Activated B cell treated with CpG ODN at 0.5 μM for 24 hours (primary cell): ENCODE measurements at regions not wholly inside any gene's neighbourhood (a gene's known extent, or its start where the extent isn't known, plus 50 kb on each side); places are given as distances from the start of the nearest gene placed in this dataset.

Experiments
- ATAC-seq: fragments of 200-7000 bp; cut with Tn5 transposase; one replicate; pipeline ENCODE4 v1.10.0; 2021; ENCODE audit warnings: low read depth, mild to moderate bottlenecking, moderate library complexity
- CTCF ChIA-PET: fragments of 350-600 bp; sonication (Branson Sonifier 250); formaldehyde crosslinking; loops from one replicate; lab custom pipeline; 2021; ENCODE audit warnings: antibody characterized with exemption; lab: Charles Lee
- POLR2A ChIA-PET: fragments of 350-600 bp; sonication (Branson Sonifier 250); formaldehyde crosslinking; loops from one replicate; lab custom pipeline; 2021; ENCODE audit warnings: antibody characterized with exemption; lab: Charles Lee
- DNase-seq: peaks from one replicate; pipeline ENCODE4 v3.0.0; 2022
- H3K27ac Mint-ChIP-seq: one replicate; pipeline ENCODE4 v1.8.0; 2020; ENCODE audit warnings: mixed read lengths
- H3K27me3 Mint-ChIP-seq: one replicate; pipeline ENCODE4 v1.8.0; 2021; ENCODE audit warnings: mixed read lengths
- H3K36me3 Mint-ChIP-seq: one replicate; pipeline ENCODE4 v1.8.0; 2021; ENCODE audit warnings: low read depth, mixed read lengths
- H3K4me1 Mint-ChIP-seq: one replicate; pipeline ENCODE4 v1.8.0; 2021; ENCODE audit warnings: mixed read lengths
- H3K4me3 Mint-ChIP-seq: one replicate; pipeline ENCODE4 v1.8.0; 2020; ENCODE audit warnings: mild to moderate bottlenecking, mixed read lengths
- H3K9me3 Mint-ChIP-seq: one replicate; pipeline ENCODE4 v1.8.0; 2020; ENCODE audit warnings: mixed read lengths
- intact Hi-C: fragments of 100-400 bp; cut with micrococcal nuclease; formaldehyde crosslinking; loops from one replicate; pipeline ENCODE4 v1.15.1; 2024
- TF ChIP-seq, protein P1 (sequence below): fragments of 200-600 bp; IDR thresholded peaks from one replicate; pipeline ENCODE4 v1.8.0; 2022; ENCODE audit warnings: antibody characterized with exemption, mild to moderate bottlenecking

DNA sequence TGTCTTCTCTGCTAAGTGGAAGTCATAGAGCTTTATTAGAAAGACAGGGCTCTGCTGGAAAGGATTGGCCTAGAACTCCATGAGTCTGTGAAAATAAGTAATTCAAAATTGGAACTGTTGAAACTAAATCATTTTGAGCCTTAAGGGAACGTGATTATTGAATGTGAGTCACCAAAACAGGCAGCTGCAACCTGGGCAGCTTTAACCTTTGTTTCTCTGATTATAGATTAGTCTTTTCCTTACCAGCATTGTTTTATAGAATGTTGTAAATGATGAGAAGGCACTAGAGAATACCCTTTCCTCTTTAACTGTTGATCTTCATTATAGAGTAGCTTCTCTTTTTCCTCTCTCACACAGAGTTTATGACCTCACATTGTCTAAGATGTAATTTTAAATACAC, 638.8 kb upstream of the SLITRK6 start:
- H3K27ac Mint-ChIP-seq, result no peak overlapping the region
- CTCF ChIA-PET, result no interaction called here
- H3K9me3 Mint-ChIP-seq, result peaks cover 8% of the 10 kb centered on the region
- H3K36me3 Mint-ChIP-seq, result no peaks in the 10 kb centered on the region
- ATAC-seq (no peak), DNase-seq (no peak)
- H3K4me3 Mint-ChIP-seq, result no peak overlapping the region
- intact Hi-C loops, result no loop called here
- POLR2A ChIA-PET, result no interaction called here
- H3K27me3 Mint-ChIP-seq, result no peaks in the 10 kb centered on the region
- H3K4me1 Mint-ChIP-seq, result no peaks in the 10 kb centered on the region
- TF ChIP-seq, protein P1, sequence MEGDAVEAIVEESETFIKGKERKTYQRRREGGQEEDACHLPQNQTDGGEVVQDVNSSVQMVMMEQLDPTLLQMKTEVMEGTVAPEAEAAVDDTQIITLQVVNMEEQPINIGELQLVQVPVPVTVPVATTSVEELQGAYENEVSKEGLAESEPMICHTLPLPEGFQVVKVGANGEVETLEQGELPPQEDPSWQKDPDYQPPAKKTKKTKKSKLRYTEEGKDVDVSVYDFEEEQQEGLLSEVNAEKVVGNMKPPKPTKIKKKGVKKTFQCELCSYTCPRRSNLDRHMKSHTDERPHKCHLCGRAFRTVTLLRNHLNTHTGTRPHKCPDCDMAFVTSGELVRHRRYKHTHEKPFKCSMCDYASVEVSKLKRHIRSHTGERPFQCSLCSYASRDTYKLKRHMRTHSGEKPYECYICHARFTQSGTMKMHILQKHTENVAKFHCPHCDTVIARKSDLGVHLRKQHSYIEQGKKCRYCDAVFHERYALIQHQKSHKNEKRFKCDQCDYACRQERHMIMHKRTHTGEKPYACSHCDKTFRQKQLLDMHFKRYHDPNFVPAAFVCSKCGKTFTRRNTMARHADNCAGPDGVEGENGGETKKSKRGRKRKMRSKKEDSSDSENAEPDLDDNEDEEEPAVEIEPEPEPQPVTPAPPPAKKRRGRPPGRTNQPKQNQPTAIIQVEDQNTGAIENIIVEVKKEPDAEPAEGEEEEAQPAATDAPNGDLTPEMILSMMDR, result no peak

DNA sequence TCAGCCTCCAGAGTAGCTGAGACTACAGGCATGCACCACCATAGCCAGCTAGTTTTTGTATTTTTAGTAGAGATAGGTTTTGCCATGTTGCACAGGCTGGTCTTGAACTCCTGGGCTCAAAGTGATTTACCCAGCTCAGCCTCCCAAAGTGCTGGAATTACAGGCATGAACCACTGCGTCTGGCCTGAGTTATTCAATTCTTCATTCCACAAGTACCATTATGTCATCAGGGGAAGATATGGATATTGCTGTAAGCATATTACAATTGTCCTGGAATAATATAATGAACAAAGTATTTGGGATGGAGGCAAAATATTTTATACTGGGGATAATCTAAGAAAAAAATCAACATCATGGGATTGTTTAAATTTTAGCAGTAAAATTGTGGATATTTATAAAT, 646.0 kb upstream of the SLITRK6 start:
- Mint-ChIP-seq H3K36me3 (no peaks in the 10 kb centered on the region), H3K27ac (no peak overlapping the region), H3K4me1 (no peaks in the 10 kb centered on the region), H3K27me3 (no peaks in the 10 kb centered on the region), H3K4me3 (no peak overlapping the region), H3K9me3 (peaks cover 9% of the 10 kb centered on the region)
- no peak for ATAC-seq
- no peak for DNase-seq
- intact Hi-C loops, result no loop called here
- CTCF ChIA-PET, result no interaction called here
- POLR2A ChIA-PET, result no interaction called here
- TF ChIP-seq, protein P1, result no peak

DNA sequence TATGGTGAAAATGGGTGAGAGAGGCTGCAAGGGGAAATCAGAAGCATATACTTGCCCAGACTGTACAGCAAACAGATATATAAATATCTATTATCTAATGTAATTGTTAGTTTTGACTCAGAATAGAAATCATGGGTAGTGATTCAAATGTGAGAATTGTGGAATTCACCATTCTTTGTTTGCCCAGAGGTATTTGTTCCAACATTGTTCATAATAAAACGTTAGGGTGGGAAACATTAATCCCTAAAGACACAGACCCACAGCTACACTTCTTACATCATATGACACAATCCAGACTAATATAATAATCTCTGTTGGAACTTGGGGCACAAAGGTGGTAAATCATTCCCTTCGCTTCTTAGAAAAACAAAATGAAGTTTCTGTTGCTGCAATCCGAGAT, 646.5 kb upstream of the SLITRK6 start:
- ATAC-seq (no peak), DNase-seq (no peak)
- TF ChIP-seq, protein P1, result no peak
- CTCF ChIA-PET, result no interaction called here
- POLR2A ChIA-PET, result no interaction called here
- Mint-ChIP-seq H3K27ac (no peak overlapping the region), H3K4me1 (no peaks in the 10 kb centered on the region), H3K4me3 (no peak overlapping the region), H3K9me3 (peaks cover 9% of the 10 kb centered on the region), H3K36me3 (no peaks in the 10 kb centered on the region), H3K27me3 (no peaks in the 10 kb centered on the region)
- intact Hi-C loops, result no loop called here

DNA sequence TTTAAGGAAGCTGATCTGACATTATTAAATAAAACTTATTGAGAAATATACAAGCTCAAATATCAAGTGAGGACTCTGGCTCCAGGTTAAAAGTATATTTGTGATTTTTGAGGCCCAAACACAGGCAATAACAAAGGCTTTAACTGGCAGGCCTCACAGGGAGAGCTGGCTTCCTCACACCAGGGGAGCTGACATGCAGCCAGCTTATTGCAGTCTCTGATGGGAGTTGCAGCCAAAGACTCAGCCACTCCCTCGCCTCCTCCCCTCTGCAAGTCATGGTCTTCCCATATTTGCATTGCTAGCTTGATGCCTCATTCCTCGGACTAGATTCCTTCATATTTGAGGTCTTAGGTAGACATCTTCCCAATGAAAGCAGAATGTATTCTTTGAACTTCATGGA, 647.1 kb upstream of the SLITRK6 start:
- CTCF ChIA-PET, result no interaction called here
- Mint-ChIP-seq H3K36me3 (no peaks in the 10 kb centered on the region), H3K9me3 (peaks cover 9% of the 10 kb centered on the region), H3K27ac (no peak overlapping the region), H3K27me3 (no peaks in the 10 kb centered on the region), H3K4me3 (no peak overlapping the region), H3K4me1 (no peaks in the 10 kb centered on the region)
- TF ChIP-seq, protein P1, result no peak
- POLR2A ChIA-PET, result no interaction called here
- intact Hi-C loops, result no loop called here
- no peak for DNase-seq
- no peak for ATAC-seq

DNA sequence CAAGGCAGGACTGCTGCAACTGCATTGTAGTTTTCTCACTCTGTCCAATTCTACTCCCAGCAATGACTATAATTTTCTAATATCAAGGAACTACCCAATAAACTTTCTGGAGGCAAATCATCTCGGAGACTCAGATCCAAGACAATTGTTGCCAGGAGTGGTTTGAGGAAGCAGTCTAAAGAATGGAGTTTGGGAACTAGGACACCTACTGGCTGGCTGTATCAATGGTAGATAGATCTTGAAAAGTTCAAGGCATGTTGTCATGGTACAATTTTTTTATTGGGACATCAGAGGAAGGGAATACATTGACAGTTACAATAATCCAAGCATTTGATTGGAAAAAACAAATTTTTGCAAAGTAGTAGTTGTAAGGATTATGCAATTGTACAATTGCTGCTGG, 648.3 kb upstream of the SLITRK6 start:
- TF ChIP-seq, protein P1, result no peak
- ChIA-PET CTCF (no interaction called here), POLR2A (no interaction called here)
- no peaks in the 10 kb centered on the region for H3K4me1 Mint-ChIP-seq
- peaks cover 9% of the 10 kb centered on the region for H3K9me3 Mint-ChIP-seq
- intact Hi-C loops, result no loop called here
- no peak for DNase-seq
- H3K36me3 Mint-ChIP-seq, result no peaks in the 10 kb centered on the region
- no peak for ATAC-seq
- no peak overlapping the region for H3K4me3 Mint-ChIP-seq
- no peaks in the 10 kb centered on the region for H3K27me3 Mint-ChIP-seq
- no peak overlapping the region for H3K27ac Mint-ChIP-seq
